ENCODE measurements at regions not wholly inside any gene's neighbourhood (a gene's known extent, or its start where the extent isn't known, plus 50 kb on each side); places are given as distances from the start of the nearest gene placed in this dataset.

DNA sequence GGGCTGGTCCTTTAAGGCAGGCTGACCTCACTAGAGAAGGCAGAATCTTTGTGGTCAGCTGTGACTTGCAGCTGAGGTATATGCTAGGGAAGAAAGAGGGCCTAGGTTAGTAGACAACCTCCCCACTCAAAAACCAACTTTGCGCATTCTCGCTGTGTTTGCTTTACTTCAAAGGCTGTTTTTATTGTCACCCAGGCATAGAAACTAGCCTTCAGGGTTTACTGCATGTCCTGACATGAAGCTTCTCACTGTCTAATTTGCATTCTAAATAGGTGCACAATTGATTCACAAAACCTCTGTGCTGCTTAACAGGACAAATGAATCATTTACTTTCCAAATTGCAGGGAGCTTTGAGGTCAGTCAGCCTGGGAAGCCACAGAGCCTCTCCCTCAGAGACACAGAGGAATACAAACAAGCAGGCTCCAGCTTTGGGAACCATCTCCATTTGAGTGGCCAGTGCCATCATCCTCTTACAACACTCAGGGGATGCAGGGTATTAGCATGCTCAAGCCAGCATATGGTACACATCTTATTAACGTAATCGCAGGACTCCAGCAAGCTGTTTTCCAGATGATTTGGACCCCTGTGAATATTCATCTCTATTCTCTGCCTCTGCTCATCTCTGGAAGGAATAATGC lies 596.4 kb upstream of the GHITM start:
- TF ChIP-seq CTCF (IDR thresholded peaks at IDR 0.05) (no peak), POLR2A (IDR thresholded peaks at IDR 0.05) (no peak)
